ENCODE measurements at regions not wholly inside any gene's neighbourhood (a gene's known extent, or its start where the extent isn't known, plus 50 kb on each side); places are given as distances from the start of the nearest gene placed in this dataset.

DNA sequence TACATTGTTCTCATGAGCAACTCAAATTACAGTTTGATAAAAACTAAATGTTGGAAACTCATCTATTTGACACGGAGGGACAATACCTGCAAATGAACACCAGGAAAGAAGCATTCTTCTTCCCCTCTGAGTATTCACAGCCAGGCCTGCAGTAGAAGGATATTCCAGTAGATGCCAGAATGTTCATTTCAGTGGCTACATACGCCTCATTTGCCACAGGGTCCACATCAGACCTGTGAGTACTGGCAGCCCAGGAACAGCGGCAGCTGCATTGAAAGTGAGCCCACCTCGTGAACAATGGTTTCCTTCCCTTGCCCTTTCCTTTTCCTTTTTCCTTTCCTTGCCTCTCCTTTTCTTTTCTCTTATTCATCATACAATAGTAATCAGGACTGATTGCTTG, 81.1 kb upstream of the NEIL3 start:
- H3K4me2 ChIP-seq (ENCODE audit: low read depth, low read length): peak overlapping the region; percentile 32; the same call in 1 of the 2 replicates
- H3K79me2 ChIP-seq (ENCODE audit: insufficient read depth, low read length): no peaks in the 10 kb centered on the region
- ATAC-seq: peak; percentile 66
- 19% methylated on average over 4 of the region's 4 CpGs for WGBS (ENCODE audit: low lambda C conversion rate)
- POLR2A ChIA-PET: no interaction called here
- no peaks in the 10 kb centered on the region for H3K36me3 ChIP-seq (replicated peaks in 1 of 2; ENCODE audit: control insufficient read depth in 1 of 2, insufficient read depth in 2 of 2, low read length in 2 of 2)
- in situ Hi-C loops (cut with HindIII; ENCODE audit: extremely low pct_ligation_motif_present, low pct_unique_long_range_greater_than_20kb): no loop called here
- CTCF ChIA-PET (ENCODE audit: low intra/inter-chr PET ratio, low total read pairs): no interaction called here
- H2AFZ ChIP-seq (ENCODE audit: low read length): no peak overlapping the region
- H4K20me1 ChIP-seq (ENCODE audit: insufficient read depth, low read length): no peaks in the 10 kb centered on the region
- intact Hi-C loops (cut with micrococcal nuclease; ENCODE audit: unreplicated experiment): loop anchor here (10.0 kb wide), 1 partner anchor 1416 kb away; no protein-coding TSS in a partner anchor
- no peak overlapping the region for H3K27ac ChIP-seq (ENCODE audit: extremely low read length, insufficient read depth, low read length)
- H3K9ac ChIP-seq (ENCODE audit: insufficient read depth, low read depth, low read length): no peak overlapping the region
- no peaks in the 10 kb centered on the region for H3K9me3 ChIP-seq (ENCODE audit: low read length)
- DNase-seq (ENCODE audit: low spot score): no peak
- no peak for FAIRE-seq
- H3K27me3 ChIP-seq (ENCODE audit: control insufficient read depth in 1 of 2, insufficient read depth in 2 of 2, low read length in 2 of 2): no peaks in the 10 kb centered on the region
- H3K4me3 ChIP-seq (replicated peaks in 1 of 3; ENCODE audit: insufficient read depth in 1 of 3, low read depth in 2 of 3, low read length in 3 of 3): no peak overlapping the region; a peak in 1 of 6 replicates
- BruUV-seq (replicated peaks): no TSS peak
- no peaks in the 10 kb centered on the region for H3K4me1 ChIP-seq (ENCODE audit: insufficient read depth, low read length)
- TF ChIP-seq, protein P1, sequence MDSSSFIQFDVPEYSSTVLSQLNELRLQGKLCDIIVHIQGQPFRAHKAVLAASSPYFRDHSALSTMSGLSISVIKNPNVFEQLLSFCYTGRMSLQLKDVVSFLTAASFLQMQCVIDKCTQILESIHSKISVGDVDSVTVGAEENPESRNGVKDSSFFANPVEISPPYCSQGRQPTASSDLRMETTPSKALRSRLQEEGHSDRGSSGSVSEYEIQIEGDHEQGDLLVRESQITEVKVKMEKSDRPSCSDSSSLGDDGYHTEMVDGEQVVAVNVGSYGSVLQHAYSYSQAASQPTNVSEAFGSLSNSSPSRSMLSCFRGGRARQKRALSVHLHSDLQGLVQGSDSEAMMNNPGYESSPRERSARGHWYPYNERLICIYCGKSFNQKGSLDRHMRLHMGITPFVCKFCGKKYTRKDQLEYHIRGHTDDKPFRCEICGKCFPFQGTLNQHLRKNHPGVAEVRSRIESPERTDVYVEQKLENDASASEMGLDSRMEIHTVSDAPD (CRISPR knock-in tag; IDR thresholded peaks at IDR 0.05): no peak
- no peak for TF ChIP-seq MXI1 (IDR thresholded peaks at IDR 0.05; ENCODE audit: borderline replicate concordance, low read depth, low read length)
- TF ChIP-seq SP140L (CRISPR knock-in tag; IDR thresholded peaks at IDR 0.05; ENCODE audit: borderline replicate concordance): no peak
- no peak for TF ChIP-seq ZNF256 (CRISPR knock-in tag; conservative IDR thresholded peaks at IDR 0.05)
- TF ChIP-seq AHR (CRISPR knock-in tag; IDR thresholded peaks at IDR 0.05): no peak
- TF ChIP-seq, protein P2, sequence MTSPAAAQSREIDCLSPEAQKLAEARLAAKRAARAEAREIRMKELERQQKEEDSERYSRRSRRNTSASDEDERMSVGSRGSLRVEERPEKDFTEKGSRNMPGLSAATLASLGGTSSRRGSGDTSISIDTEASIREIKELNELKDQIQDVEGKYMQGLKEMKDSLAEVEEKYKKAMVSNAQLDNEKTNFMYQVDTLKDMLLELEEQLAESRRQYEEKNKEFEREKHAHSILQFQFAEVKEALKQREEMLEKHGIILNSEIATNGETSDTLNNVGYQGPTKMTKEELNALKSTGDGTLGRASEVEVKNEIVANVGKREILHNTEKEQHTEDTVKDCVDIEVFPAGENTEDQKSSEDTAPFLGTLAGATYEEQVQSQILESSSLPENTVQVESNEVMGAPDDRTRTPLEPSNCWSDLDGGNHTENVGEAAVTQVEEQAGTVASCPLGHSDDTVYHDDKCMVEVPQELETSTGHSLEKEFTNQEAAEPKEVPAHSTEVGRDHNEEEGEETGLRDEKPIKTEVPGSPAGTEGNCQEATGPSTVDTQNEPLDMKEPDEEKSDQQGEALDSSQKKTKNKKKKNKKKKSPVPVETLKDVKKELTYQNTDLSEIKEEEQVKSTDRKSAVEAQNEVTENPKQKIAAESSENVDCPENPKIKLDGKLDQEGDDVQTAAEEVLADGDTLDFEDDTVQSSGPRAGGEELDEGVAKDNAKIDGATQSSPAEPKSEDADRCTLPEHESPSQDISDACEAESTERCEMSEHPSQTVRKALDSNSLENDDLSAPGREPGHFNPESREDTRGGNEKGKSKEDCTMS (CRISPR knock-in tag; conservative IDR thresholded peaks at IDR 0.05): no peak
- TF ChIP-seq ZBTB3 (CRISPR knock-in tag; IDR thresholded peaks at IDR 0.05; ENCODE audit: borderline replicate concordance, low read depth): no peak
- TF ChIP-seq, protein P3, sequence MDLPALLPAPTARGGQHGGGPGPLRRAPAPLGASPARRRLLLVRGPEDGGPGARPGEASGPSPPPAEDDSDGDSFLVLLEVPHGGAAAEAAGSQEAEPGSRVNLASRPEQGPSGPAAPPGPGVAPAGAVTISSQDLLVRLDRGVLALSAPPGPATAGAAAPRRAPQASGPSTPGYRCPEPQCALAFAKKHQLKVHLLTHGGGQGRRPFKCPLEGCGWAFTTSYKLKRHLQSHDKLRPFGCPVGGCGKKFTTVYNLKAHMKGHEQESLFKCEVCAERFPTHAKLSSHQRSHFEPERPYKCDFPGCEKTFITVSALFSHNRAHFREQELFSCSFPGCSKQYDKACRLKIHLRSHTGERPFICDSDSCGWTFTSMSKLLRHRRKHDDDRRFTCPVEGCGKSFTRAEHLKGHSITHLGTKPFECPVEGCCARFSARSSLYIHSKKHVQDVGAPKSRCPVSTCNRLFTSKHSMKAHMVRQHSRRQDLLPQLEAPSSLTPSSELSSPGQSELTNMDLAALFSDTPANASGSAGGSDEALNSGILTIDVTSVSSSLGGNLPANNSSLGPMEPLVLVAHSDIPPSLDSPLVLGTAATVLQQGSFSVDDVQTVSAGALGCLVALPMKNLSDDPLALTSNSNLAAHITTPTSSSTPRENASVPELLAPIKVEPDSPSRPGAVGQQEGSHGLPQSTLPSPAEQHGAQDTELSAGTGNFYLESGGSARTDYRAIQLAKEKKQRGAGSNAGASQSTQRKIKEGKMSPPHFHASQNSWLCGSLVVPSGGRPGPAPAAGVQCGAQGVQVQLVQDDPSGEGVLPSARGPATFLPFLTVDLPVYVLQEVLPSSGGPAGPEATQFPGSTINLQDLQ (CRISPR knock-in tag; IDR thresholded peaks at IDR 0.05): no peak
- no peak for TF ChIP-seq ZNF660 (CRISPR knock-in tag; IDR thresholded peaks at IDR 0.05; ENCODE audit: borderline replicate concordance, low read depth)
- no peak for TF ChIP-seq NFE2L1 (CRISPR knock-in tag; IDR thresholded peaks at IDR 0.05; ENCODE audit: borderline replicate concordance)
- TF ChIP-seq, protein P4, sequence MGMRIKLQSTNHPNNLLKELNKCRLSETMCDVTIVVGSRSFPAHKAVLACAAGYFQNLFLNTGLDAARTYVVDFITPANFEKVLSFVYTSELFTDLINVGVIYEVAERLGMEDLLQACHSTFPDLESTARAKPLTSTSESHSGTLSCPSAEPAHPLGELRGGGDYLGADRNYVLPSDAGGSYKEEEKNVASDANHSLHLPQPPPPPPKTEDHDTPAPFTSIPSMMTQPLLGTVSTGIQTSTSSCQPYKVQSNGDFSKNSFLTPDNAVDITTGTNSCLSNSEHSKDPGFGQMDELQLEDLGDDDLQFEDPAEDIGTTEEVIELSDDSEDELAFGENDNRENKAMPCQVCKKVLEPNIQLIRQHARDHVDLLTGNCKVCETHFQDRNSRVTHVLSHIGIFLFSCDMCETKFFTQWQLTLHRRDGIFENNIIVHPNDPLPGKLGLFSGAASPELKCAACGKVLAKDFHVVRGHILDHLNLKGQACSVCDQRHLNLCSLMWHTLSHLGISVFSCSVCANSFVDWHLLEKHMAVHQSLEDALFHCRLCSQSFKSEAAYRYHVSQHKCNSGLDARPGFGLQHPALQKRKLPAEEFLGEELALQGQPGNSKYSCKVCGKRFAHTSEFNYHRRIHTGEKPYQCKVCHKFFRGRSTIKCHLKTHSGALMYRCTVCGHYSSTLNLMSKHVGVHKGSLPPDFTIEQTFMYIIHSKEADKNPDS (CRISPR knock-in tag; IDR thresholded peaks at IDR 0.05): no peak
- TF ChIP-seq ZBTB42 (CRISPR knock-in tag; IDR thresholded peaks at IDR 0.05): no peak
- TF ChIP-seq, protein P5, sequence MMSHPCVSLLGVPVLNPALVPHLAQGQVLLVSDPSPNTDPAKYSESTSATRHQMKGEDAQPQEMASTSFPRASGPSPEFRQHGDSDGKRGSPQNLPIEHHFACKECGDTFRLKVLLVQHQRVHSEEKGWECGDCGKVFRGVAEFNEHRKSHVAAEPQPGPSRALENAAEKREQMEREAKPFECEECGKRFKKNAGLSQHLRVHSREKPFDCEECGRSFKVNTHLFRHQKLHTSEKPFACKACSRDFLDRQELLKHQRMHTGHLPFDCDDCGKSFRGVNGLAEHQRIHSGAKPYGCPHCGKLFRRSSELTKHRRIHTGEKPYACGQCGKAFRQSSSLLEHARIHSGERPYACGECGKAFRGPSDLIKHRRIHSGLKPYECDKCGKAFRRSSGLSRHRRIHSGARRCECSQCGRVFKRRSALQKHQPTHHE (CRISPR knock-in tag; IDR thresholded peaks at IDR 0.05; ENCODE audit: borderline replicate concordance): no peak
